Fibroblast of skin of left quadriceps (primary cell): ENCODE measurements at regions not wholly inside any gene's neighbourhood (a gene's known extent, or its start where the extent isn't known, plus 50 kb on each side); places are given as distances from the start of the nearest gene placed in this dataset.
"Not testable (repeated sequence)": the region's sequence is repeated elsewhere in the genome, so short reads cannot be mapped to it uniquely, and the experiment has no call there.

ENCODE experiments used
- DNase-seq, 2 experiments: peaks; one replicate each; pipeline ENCODE4 v3.0.0-alpha.2; 2013; ENCODE audit warnings: low read depth in 2 of 2

DNA sequence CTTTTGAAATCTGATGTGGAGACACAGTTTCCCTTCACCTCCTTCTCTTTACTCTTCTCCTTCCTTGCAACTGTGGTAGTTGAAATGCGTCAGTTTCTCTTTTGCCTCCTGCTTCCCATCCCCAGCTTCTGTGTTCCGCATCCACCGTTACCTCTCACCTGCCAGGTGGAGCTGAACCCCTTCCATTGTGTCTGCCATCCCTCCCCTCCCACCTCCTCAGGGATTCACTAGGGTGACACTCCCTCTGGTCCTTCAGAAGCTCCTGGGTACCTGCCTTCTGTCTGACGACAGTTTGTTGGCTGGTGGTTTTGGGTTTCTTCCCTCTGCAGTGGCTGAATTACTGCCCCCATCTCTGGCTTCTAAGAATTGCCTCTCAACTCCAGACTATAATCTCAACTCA is 132.1 kb downstream of the SLC24A2 start:
- DNase-seq = no peak

DNA sequence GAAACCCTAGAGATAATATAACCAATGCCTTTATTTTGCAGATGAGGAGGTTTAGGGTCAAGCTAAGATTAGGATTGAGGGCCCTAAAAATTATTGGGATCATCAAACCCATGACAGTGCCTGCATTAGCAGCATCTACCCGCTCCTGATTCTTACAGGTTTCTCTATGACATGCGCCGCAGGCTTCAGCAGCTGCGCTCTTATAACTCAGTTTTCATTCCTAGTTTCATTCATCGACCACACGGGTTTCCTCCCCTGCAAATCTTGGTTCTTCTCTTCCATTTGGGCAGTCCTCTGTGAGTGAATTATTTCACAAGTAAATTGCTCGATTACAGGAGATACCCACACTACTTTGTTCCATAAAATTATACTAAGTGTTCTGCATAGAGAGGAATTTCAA is 137.2 kb downstream of the SLC24A2 start:
- DNase-seq = no peak

DNA sequence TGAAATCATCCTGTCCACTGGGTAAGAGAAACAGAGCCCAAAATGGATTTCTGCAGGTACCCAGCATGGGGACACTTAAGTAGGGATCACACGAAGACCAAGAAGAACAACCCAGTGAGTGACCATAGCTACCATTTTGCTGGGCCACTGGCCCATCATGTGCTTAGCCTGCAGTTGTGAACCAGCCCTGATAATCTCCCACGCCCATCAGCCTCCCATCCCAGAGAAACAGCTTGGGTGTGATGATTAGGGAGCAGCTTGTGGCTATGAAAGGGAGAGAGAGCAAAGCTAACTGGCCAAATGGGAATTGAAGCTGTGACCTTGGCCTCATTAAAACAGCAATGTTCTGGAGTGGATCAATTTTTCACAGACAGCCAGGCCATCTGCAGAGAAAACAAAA is 138.5 kb downstream of the SLC24A2 start:
- no peak for DNase-seq

DNA sequence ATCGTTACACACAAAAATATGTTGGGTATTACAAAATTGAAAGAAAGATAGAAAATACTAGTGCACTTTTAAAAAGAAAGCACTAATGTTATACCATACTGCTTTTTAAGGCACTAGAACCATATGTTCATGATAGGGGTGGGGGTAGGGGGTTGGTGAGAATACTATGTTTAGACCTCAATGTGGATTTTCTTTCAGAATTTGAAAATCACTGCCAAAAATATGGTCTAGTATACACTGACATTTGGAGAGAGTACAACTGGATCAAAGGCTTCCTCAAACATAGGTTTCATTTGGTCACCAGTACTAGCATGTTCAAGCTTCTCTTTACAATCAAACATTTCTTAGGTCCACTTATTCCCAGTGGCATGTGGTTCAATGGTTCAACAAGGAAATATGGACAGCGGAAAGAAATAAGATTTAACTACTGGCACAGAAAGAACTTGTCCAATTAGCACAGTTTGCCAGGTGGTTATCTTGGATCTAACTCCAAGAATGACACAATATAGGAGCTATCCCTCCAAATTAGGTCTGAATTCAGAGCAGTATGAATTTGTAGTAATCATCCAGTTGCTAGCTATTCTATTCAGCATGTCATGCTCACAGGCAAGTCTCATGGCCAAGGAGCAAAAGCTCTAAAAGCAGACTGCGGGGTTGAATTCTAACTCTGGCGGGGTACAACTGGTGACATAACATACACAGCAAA is 139.3 kb downstream of the SLC24A2 start:
- DNase-seq = no peak

DNA sequence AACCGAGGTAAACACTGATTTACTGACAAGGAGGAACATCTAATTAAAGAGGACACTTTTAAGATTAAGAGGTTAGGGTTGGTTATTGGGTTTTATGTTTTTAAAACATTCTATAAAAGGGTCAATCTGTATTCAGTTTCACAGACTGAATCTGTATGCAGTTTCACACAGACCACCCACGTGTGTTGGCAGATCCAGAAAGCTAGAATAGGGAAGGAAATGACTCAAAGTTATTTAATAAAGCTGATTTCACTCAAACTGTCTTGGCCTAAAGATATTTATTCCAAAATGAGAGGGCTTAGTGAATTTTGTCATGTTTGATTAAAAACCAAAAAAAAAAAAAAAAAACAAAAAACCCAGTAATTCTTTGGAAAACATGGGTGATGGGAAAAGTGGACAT is 140.2 kb downstream of the SLC24A2 start:
- no peak for DNase-seq

DNA sequence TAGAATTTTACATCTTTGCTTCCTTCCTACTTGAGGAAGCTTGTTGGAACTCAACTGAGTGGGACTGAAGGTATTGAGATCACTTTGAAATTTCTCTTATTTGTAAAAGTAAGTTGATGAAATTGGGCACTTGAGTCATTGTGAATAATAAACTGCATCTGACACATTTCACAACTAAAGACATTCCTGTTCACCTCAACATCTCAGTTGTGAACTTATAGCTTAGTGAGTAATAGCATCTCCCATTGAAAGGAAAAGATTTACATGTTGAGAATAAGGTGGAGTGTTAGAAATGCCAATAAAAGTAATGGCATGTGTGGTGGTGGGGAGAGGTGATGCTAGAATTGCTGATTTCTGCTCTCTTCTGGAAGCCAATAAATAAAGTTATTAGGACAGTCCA is 145.0 kb downstream of the SLC24A2 start:
- no peak for DNase-seq

DNA sequence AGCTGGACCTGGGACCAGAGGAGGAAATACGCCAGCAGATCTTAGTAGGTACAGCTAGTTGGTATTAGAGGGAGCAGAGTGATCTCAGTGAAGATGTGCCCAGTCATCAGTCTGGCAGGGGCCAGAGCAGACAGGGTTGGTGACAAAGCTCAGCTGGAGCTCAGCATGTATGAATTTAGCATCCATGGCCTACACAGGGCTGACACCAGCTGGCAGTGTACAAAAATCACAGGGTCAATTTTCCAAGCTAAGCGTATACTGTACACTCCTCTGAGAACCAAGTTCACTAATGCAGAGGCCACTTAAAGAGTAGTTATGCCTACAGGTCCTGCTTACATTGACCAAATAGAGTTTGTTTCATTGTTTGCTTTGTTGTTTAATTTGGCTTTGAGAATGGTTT is 146.6 kb downstream of the SLC24A2 start:
- no peak for DNase-seq

DNA sequence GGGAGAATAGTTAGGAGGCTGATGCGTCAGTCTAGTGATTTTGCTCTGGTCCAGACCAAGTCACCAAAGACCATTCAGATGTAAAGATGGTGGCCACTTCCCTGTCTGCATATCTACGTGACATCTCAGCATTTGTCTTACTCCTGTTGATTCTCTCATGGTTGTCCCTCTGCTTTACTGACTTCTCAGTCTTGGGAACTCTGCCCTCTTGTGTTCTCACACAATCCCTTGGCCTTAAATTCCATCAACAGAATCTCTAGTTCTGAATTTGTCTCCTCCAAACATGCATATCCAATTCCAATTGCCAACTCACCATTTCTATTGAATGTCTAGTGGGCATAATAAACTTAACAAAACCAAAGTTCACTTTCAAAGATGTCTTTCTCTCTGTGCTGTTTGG is 147.8 kb downstream of the SLC24A2 start:
- DNase-seq = no peak

DNA sequence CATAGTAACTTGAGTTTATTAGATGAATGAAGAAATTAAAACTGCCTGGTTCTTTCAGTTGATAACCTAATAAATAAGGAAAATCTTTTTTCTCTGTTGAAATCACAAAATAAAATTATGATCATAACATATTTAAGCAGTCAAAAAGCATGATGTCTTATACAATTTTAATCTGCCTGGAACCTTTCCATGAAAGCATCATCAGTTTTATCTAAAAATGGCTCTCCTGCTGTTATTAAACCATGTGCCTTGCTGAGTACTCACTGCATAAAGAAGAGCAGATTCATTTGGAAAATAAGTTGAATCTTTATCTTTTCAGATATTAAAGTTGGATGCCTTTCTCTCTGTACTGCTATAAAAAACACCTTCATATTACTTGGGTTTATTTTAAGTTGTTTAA is 148.8 kb downstream of the SLC24A2 start:
- DNase-seq = no peak

DNA sequence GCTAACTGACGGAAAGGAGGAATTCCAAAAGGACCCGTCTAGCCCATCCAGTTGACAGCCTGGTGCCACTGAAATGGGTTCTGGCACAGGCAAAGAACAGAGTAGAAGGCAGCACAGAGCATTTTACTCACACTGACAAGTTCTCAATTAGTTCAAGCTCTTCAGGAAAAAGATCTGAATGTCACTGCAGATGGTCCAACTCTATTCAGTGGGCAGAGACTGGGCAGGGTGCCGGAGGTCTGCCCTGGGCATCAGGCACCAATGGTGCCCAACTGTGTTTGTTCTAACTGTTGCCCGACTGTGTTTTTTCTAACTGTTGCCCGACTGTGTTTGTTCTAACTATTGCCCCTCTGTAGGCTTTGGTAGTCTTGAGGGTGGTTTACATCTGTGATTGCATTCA is 151.8 kb downstream of the SLC24A2 start:
- DNase-seq = no peak

DNA sequence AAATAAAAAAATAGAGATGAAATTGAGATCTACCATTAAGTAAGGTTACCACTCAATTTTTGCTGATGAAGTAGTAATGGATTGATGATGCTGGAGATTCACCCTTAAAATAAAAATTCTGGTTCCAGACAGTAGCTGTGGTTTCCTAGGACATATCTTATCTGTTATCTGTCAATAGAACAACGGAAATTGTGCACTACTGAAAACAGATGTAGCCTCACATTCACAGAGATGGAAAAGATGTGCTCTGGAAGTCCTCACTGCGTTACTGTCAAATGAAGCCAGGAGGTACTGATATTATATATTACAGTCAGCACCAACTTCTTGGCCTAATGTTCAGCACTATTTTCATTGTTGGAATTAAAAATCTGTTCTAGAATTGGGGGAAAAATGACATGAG is 154.0 kb downstream of the SLC24A2 start:
- DNase-seq = no peak

DNA sequence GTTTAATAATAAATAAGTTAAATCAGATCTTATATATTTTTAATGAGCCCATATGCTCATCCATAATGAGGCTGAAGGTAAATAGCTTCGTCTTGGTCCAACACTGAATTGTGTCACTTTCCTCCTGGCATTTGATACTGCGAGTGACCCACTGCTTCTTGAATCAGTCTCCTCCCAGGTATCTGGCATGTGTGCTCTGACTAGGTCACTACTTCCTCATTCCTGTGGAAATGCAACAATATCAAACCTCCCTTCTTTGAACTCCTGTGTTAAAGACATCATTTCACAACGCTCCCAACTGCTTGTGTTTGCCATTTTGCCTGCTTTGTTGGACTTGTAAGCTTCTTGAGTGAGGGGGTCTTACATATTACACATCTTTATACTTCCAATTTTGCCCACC is 157.7 kb downstream of the SLC24A2 start:
- no peak for DNase-seq

DNA sequence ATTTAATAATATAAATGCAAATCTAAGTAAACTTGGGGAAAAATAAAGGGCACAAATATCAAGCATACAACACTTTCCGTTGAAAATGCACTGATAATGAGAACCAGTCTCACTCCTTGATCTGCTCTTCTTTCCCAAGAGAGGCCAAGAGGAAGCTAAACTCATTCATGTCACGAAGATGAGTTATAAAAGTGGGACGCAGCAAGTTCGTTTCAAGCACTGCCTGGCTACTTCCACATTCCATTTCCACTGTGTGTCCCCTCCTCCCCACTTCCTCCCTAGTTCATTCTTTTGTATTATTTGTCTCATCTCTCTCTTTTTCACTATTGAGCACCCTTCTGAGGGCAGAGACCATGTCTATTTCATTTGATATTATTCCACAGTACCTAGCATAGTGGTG is 158.1 kb downstream of the SLC24A2 start:
- no peak for DNase-seq

DNA sequence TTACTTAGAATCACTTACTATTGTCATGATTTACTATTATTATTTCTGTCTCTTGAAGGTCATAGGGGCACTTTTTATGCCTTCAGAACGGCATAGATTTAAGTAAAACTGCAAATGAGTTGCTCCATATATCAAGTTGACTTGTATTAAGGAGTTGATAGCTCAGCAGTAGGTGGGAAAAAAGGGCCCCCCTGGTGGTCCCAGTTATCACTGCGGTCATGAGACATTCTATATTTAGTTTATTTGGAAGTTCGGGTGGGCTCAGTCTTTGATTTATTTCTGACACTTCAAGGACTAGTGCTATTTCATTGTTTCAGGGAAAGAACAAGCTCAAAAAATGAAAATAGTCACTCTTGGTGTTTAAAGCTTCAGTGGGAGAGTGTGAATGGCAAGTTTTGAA is 159.3 kb downstream of the SLC24A2 start:
- no peak for DNase-seq

DNA sequence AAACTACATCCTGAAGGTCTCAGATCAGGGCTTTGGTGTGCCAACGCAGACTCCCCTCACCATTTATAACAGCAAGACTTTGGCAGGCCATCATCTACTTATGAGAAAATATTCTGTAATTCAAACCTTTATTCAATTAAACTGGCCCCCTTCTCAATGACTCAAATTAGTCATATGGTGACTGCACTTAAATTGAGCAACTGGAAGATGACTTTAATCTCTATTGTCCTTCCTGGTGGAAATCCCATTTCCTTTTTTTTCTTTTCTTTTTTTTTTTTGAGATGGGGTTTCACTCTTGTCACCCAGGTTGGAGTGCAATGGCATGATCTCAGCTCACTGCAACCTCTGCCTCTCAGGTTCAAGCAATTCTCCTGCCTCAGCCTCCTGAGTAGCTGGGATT is 163.4 kb downstream of the SLC24A2 start:
- not testable (repeated sequence) for DNase-seq

DNA sequence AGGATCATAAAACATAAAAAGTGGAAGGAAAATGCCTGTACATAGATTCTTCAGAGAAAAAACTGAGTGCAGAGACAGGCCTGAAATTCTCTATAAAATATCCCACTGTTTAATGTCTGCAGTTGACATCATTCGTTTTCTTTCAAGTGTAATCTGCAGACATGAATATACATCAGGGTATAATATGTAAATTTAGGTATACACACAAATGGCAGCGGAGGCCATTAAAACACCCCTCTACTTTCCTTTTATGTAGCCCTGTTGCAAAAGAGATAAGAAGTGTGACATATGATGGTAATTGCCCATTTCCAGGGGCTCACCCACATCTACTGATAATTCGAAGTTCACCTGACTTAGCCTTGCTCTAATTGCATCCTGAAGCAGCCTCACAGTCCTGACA is 164.3 kb downstream of the SLC24A2 start:
- no peak for DNase-seq

DNA sequence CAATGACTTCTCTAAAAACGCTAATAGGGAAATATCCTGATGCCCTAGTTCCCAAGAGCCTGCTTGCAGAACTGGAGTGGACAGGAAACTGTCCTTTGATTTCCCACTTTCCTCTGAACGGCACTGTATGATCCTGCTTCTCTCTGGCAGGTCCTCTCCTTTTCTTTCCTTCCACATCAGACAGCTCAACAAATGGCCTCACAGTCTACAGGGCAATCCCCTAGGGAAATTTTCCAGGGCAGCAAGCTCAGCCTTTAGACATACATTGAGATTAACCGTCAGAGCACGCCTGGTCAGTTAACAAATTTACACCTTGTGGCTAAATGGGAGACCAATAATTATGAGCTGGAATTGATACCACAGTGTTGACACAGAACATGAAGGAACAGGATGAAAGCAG is 164.9 kb downstream of the SLC24A2 start:
- no peak for DNase-seq

DNA sequence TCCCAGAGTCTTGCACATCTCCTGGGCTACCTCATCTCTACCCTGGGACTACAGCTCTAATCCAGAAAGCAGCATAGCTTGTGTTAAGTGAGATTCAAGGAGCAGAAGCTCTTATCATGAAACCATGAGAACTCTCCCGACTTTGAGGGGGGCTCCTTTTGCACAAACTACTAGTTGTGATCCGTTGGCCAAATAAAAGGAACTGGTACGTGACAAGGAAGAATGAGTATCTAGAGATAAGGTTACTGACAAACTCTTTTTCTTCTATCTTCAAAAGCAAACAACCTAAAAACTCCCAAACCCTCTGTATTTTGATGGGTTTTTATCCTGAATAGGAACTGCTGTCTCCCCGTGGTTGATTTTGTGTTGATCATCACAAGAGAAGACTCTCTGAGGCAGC is 168.5 kb downstream of the SLC24A2 start:
- DNase-seq = no peak

DNA sequence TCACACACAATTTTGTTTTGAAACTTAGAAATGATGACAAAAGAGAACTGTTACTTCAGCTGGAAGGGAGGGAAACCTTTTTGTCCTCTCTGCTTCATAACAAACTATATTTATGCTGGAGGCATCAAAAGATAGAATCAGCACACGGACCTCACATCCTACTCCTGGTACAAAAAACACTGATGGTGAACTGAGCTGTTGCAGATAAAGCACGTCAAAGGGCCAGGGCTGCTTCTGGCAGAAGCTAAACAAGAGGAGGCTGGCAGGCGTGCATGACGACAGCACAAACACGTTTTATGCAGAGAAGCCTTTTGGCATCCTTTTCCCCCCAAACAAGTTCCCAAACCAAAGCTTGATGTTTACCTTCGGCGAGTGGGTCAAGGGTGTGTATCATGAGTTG is 169.6 kb downstream of the SLC24A2 start:
- DNase-seq = no peak

DNA sequence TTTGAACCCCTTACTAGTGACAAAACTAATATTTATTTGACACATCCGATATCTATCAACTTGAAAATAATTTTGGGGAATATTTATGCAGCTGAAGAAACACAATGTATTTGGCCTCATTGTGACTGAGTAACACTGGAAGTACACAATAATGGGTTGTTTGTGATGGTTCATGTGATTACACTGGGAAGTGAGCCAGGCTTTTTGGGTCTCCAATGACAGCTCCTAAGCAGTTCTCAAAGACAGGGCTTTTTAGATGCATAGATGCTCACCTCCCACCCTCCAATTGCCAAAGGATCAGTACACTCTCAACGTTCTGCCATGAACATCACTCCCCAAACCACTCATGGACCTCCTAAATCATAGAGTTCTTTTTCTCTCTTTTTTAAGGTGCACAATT is 170.0 kb downstream of the SLC24A2 start:
- no peak for DNase-seq

DNA sequence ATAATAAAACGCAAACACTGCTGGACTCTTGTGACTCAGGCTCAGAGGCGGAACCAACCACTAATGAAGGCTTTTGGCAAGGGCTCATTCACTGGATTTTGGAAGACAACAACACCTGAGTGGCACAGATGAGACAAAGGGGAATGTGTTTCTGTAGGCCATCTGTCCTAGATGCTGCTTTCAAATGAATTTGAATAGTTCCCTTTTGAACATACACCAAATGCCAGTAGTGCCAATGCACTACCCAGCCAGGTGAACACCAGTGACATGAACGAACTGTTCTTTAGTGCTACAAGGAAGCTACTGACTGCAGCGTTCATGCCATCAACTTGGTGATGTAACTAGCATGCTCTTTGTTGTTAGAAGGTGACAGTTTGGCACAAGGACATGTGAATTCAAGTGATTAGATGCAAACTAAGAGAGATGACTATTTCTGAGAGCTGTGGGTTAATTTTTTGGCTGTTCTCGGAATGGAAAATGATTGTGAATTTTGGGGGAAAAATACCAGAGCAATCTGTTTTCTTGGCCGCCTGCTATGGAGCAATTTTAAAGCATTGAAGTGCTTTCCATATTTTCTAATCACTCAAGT is 173.7 kb downstream of the SLC24A2 start:
- DNase-seq = no peak

DNA sequence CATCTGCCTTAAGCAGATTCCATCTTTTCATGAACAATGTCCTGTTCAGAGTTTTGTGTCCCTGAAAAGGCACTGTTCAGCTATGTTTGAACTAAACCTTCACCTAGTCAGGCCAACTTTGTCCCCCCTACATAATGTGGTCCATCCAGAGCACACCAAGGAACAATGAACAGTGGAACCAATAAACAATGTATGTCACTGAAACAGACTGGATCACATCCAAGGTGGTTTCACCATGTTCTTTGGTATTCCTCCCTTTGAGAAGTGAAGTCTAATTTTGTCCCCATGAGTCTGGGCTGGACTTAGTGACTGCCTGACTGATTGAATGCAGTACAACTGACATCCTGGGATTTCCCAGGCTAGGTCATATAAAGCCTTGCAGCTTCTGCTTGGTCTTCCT is 174.5 kb downstream of the SLC24A2 start:
- DNase-seq = no peak

DNA sequence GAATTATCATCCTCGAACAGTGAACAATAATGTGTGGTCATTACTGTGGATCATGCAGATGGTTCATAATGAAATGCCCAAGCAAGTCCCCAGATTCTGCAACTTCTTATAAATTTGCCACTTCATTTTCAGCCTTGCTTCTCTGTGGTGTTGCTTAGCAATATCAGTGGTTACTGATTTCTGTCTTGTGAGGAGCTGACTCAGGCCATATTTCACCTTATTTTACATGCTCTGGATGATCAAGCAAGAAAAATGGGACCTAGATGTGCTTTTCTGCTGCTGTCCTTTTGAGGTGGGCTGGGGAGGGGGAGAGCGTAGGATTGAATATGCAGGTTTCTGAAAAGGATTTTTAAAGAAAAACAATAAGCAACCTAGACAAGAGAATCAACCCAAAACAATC is 188.3 kb downstream of the SLC24A2 start:
- DNase-seq = no peak

DNA sequence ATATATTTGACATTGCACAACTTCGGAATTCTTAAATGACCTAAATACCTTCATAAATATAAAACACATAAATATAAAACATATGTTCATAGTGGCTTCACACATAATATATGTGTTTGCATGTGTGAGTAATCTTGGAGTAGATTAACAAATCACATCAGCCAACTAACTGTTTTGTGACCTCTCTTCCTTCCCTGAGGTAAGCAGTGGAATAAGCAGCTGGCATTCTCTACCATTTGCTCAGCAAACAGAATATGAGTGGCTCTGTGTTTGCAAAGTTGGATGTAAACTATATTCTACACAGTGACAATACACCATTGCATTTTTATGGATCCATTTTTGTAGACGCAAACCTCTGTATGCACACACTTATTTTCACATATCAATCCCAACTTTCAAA is 189.9 kb downstream of the ACER2 start:
- DNase-seq = no peak
